OCI-LY7 (cell line): ENCODE measurements at regions not wholly inside any gene's neighbourhood (a gene's known extent, or its start where the extent isn't known, plus 50 kb on each side); places are given as distances from the start of the nearest gene placed in this dataset.

ENCODE experiments used
- BruUV-seq: library from RNA; stranded (reverse); fragments of 400-500 nt; replicated peaks from 2 replicates; lab custom pipeline; 2021; lab: Mats Ljungman, UMichigan
- CTCF ChIA-PET: fragments of 300-600 bp; sonication (Branson Sonifier 250); formaldehyde crosslinking; loops from one replicate; lab custom pipeline; 2022; ENCODE audit warnings: antibody characterized with exemption; ENCODE audit not compliant: unreplicated experiment; lab: Charles Lee
- POLR2A ChIA-PET: fragments of 300-600 bp; sonication (Branson Sonifier 250); formaldehyde crosslinking; loops from one replicate; lab custom pipeline; 2022; ENCODE audit warnings: antibody characterized with exemption; lab: Charles Lee
- DNase-seq: peaks from one replicate; pipeline ENCODE4 v3.0.0-alpha.2; 2015; ENCODE audit warnings: low spot score
- H2AFZ ChIP-seq: fragments of 200-600 bp; sonication (generic), shearing (Covaris generic); 2 replicates; pipeline ENCODE4 v1.6.1; 2014; ENCODE audit warnings: mild to moderate bottlenecking, antibody characterized with exemption, low read length, moderate library complexity
- H3K27ac ChIP-seq: fragments of 200-600 bp; sonication (generic); 2 replicates; pipeline ENCODE4 v1.5.1; 2014; ENCODE audit warnings: mixed run types, low read depth, mild to moderate bottlenecking, moderate library complexity, low read length, inconsistent platforms; ENCODE audit not compliant: poor library complexity, severe bottlenecking
- H3K36me3 ChIP-seq: fragments of 200-600 bp; sonication (generic); 2 replicates; pipeline ENCODE4 v1.6.1; 2014; ENCODE audit warnings: mild to moderate bottlenecking, antibody characterized with exemption, low read length, moderate library complexity, mixed read lengths; ENCODE audit not compliant: insufficient read depth
- H3K4me1 ChIP-seq: fragments of 200-600 bp; sonication (generic); 2 replicates; pipeline ENCODE4 v1.5.1; 2014; ENCODE audit warnings: mild to moderate bottlenecking, low read length; ENCODE audit not compliant: insufficient read depth, poor library complexity, severe bottlenecking
- H3K4me2 ChIP-seq: fragments of 200-600 bp; sonication (generic); 2 replicates; pipeline ENCODE4 v1.6.1; 2014; ENCODE audit warnings: mild to moderate bottlenecking, low read length
- H3K4me3 ChIP-seq: fragments of 200-600 bp; sonication (generic); 2 replicates; pipeline ENCODE4 v1.5.1; 2014; ENCODE audit warnings: mild to moderate bottlenecking, low read depth, low read length; ENCODE audit not compliant: poor library complexity, severe bottlenecking
- H3K79me2 ChIP-seq: fragments of 200-600 bp; sonication (generic); 2 replicates; pipeline ENCODE4 v1.6.1; 2016; ENCODE audit warnings: low read depth, mild to moderate bottlenecking, low read length, moderate library complexity, mixed read lengths; ENCODE audit not compliant: insufficient read depth
- H3K9me2 ChIP-seq: fragments of 200-600 bp; sonication (generic); 2 replicates; pipeline ENCODE4 v1.6.1; 2016; ENCODE audit warnings: mild to moderate bottlenecking, low read length, mixed read lengths; ENCODE audit not compliant: insufficient read depth
- H3K9me3 ChIP-seq: fragments of 200-600 bp; sonication (generic); 2 replicates; pipeline ENCODE4 v1.6.1; 2014; ENCODE audit warnings: mild to moderate bottlenecking, mixed run types, low read length, mixed read lengths
- H4K20me1 ChIP-seq: fragments of 200-600 bp; sonication (generic); 2 replicates; pipeline ENCODE4 v1.6.1; 2014; ENCODE audit warnings: mild to moderate bottlenecking, antibody characterized with exemption, low read length, moderate library complexity, mixed read lengths; ENCODE audit not compliant: insufficient read depth
- CTCF ChIP-seq: fragments of 200-600 bp; sonication (generic); conservative IDR thresholded peaks from 2 replicates; pipeline ENCODE4 v1.5.1; 2014; ENCODE audit warnings: mild to moderate bottlenecking, antibody characterized with exemption, low read length, moderate library complexity, mixed read lengths
- EZH2phosphoT487 ChIP-seq: fragments of 200-600 bp; sonication (generic); IDR thresholded peaks from 2 replicates; pipeline ENCODE4 v1.6.1; 2018; ENCODE audit warnings: low read depth, borderline replicate concordance, mild to moderate bottlenecking, mixed run types, antibody characterized with exemption, low read length, moderate library complexity, mixed read lengths
- intact Hi-C: fragments of 100-400 bp; cut with micrococcal nuclease; formaldehyde crosslinking; loops from one replicate; pipeline ENCODE4 v1.10.0; 2022; ENCODE audit not compliant: unreplicated experiment

GRCh38 chr6:43980004-43980795 lies 147.1 kb downstream of the MRPL14 start:
- H3K4me1 ChIP-seq, result no peaks in the 10 kb centered on the region
- no peaks in the 10 kb centered on the region for H4K20me1 ChIP-seq
- CTCF ChIA-PET, result no interaction called here
- no peaks in the 10 kb centered on the region for H3K79me2 ChIP-seq
- no peaks in the 10 kb centered on the region for H3K36me3 ChIP-seq
- DNase-seq, result no peak
- TF ChIP-seq CTCF, result no peak
- no peak for TF ChIP-seq EZH2phosphoT487
- H3K9me2 ChIP-seq, result no peaks in the 10 kb centered on the region
- BruUV-seq, result no TSS peak
- no peak overlapping the region for H2AFZ ChIP-seq
- no peak overlapping the region for H3K4me3 ChIP-seq
- POLR2A ChIA-PET, result no interaction called here
- no peak overlapping the region for H3K27ac ChIP-seq
- H3K4me2 ChIP-seq, result no peak overlapping the region
- H3K9me3 ChIP-seq, result no peaks in the 10 kb centered on the region
- intact Hi-C loops, result no loop called here

GRCh38 chr6:43979525-43979924 lies 147.7 kb downstream of the MRPL14 start:
- no peak for DNase-seq
- no peaks in the 10 kb centered on the region for H3K9me3 ChIP-seq
- CTCF ChIA-PET, result no interaction called here
- H3K4me1 ChIP-seq, result no peaks in the 10 kb centered on the region
- no peaks in the 10 kb centered on the region for H4K20me1 ChIP-seq
- H3K36me3 ChIP-seq, result no peaks in the 10 kb centered on the region
- intact Hi-C loops, result no loop called here
- H3K27ac ChIP-seq, result no peak overlapping the region
- no peak overlapping the region for H2AFZ ChIP-seq
- H3K9me2 ChIP-seq, result no peaks in the 10 kb centered on the region
- H3K79me2 ChIP-seq, result no peaks in the 10 kb centered on the region
- no peak overlapping the region for H3K4me3 ChIP-seq
- POLR2A ChIA-PET, result no interaction called here
- BruUV-seq, result no TSS peak
- TF ChIP-seq EZH2phosphoT487 (no peak), CTCF (no peak)
- no peak overlapping the region for H3K4me2 ChIP-seq
